WTC11 (cell line): ENCODE measurements at regions not wholly inside any gene's neighbourhood (a gene's known extent, or its start where the extent isn't known, plus 50 kb on each side); places are given as distances from the start of the nearest gene placed in this dataset.

Source experiments
- ELF4 ChIP-seq: sonication (generic); formaldehyde crosslinking; IDR thresholded peaks from 2 replicates; pipeline ENCODE4 v1.8.1; 2022; ENCODE audit warnings: low read depth, mild to moderate bottlenecking, moderate library complexity, missing genetic modification reagents
- NR1H2 ChIP-seq: sonication (generic); formaldehyde crosslinking; IDR thresholded peaks from 2 replicates; pipeline ENCODE4 v1.9.0; 2021; ENCODE audit warnings: mild to moderate bottlenecking, moderate library complexity, missing genetic modification reagents
- TF ChIP-seq, protein P1 (sequence below): fragments of 200-600 bp; IDR thresholded peaks from 2 replicates; pipeline ENCODE4 v1.8.0; 2022; ENCODE audit warnings: antibody characterized with exemption

DNA sequence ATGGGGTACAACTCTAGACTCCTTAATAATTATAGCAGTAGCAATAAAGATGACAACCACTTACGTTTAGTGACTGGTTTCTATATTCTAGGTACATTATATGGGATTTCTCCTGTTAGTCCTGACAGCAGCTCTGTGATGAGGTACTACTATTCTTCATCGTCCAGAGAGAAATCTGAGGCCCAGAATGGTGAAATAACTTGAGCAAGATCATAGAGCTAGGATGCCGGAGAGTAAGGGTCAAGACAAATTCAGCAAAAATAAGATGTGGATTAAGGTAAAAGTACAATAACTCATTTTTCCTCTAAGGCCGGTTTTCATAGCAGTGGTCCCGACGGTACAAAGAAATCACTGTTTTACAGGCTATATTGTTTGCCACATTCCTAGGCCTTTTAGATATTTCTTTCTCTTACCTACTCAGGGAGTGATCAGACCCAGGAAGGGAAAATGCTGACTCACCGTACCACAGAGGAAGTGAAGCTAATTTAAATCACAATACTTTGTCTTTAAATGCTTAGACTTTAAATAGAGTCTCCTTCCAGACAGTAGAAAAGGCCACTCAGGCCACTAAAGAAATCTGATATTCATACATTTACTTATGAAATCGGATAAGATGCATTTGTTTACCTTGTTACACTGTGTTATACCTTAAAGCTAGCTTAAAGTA, 2023.0 kb upstream of the AGA start:
- TF ChIP-seq, protein P1, sequence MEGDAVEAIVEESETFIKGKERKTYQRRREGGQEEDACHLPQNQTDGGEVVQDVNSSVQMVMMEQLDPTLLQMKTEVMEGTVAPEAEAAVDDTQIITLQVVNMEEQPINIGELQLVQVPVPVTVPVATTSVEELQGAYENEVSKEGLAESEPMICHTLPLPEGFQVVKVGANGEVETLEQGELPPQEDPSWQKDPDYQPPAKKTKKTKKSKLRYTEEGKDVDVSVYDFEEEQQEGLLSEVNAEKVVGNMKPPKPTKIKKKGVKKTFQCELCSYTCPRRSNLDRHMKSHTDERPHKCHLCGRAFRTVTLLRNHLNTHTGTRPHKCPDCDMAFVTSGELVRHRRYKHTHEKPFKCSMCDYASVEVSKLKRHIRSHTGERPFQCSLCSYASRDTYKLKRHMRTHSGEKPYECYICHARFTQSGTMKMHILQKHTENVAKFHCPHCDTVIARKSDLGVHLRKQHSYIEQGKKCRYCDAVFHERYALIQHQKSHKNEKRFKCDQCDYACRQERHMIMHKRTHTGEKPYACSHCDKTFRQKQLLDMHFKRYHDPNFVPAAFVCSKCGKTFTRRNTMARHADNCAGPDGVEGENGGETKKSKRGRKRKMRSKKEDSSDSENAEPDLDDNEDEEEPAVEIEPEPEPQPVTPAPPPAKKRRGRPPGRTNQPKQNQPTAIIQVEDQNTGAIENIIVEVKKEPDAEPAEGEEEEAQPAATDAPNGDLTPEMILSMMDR: no peak
- TF ChIP-seq NR1H2 (CRISPR knock-in tag) (no peak), ELF4 (CRISPR knock-in tag) (no peak)
